HepG2 (cell line): ENCODE measurements at regions not wholly inside any gene's neighbourhood (a gene's known extent, or its start where the extent isn't known, plus 50 kb on each side); places are given as distances from the start of the nearest gene placed in this dataset.

Experiments
- CENPT ChIP-seq: sonication (generic); formaldehyde crosslinking; IDR thresholded peaks from 2 replicates; pipeline ENCODE4 v1.8.0; 2022; ENCODE audit warnings: low read depth, mild to moderate bottlenecking, moderate library complexity, missing genetic modification reagents
- HNF4A ChIP-seq: sonication (generic); formaldehyde crosslinking; IDR thresholded peaks from 2 replicates; pipeline ENCODE4 v1.4.0; 2020; ENCODE audit warnings: missing genetic modification reagents
- HNRNPUL1 ChIP-seq: fragments of 200-400 bp; formaldehyde crosslinking; IDR thresholded peaks from 2 replicates; pipeline ENCODE4 v1.6.1; 2017; ENCODE audit warnings: low read depth, mild to moderate bottlenecking, low read length, moderate library complexity
- MEF2D ChIP-seq: sonication (generic); formaldehyde crosslinking; IDR thresholded peaks from 2 replicates; pipeline ENCODE4 v1.5.1; 2020; ENCODE audit warnings: mild to moderate bottlenecking, missing genetic modification reagents
- REST ChIP-seq, 2 experiments: IDR thresholded peaks; 2 replicates each; pipeline ENCODE4 v1.6.1; 2011 to 2012; ENCODE audit warnings: low read length in 2 of 2, borderline replicate concordance in 1 of 2, low read depth in 1 of 2, mild to moderate bottlenecking in 1 of 2, moderate library complexity in 1 of 2
- ZBTB2 ChIP-seq: sonication (generic); formaldehyde crosslinking; IDR thresholded peaks from 2 replicates; pipeline ENCODE4 v1.8.0; 2022; ENCODE audit warnings: low read depth, missing genetic modification reagents
- ZFP37 ChIP-seq: sonication (generic); formaldehyde crosslinking; IDR thresholded peaks from 2 replicates; pipeline ENCODE4 v1.4.0; 2020; ENCODE audit warnings: missing genetic modification reagents, borderline replicate concordance
- ZNF20 ChIP-seq: sonication (generic); formaldehyde crosslinking; IDR thresholded peaks from 2 replicates; pipeline ENCODE4 v1.4.0; 2020; ENCODE audit warnings: mild to moderate bottlenecking, moderate library complexity, missing genetic modification reagents
- ZNF30 ChIP-seq: sonication (generic); formaldehyde crosslinking; IDR thresholded peaks from 2 replicates; pipeline ENCODE4 v1.5.0; 2020; ENCODE audit warnings: mild to moderate bottlenecking, missing genetic modification reagents
- ZNF724P ChIP-seq: sonication (generic); formaldehyde crosslinking; IDR thresholded peaks from 2 replicates; pipeline ENCODE4 v1.8.0; 2022; ENCODE audit warnings: missing genetic modification reagents, borderline replicate concordance
- ZNF891 ChIP-seq: sonication (generic); formaldehyde crosslinking; IDR thresholded peaks from 2 replicates; pipeline ENCODE4 v1.5.0; 2020; ENCODE audit warnings: mild to moderate bottlenecking, missing genetic modification reagents
- ZZZ3 ChIP-seq: sonication (generic); formaldehyde crosslinking; IDR thresholded peaks from 2 replicates; pipeline ENCODE4 v1.4.0; 2020; ENCODE audit warnings: missing genetic modification reagents, mild to moderate bottlenecking, borderline replicate concordance
- TF ChIP-seq, protein P1 (sequence below): conservative IDR thresholded peaks from 2 replicates; pipeline ENCODE4 v1.6.1; 2018; ENCODE audit warnings: missing genetic modification reagents
- TF ChIP-seq, protein P2 (sequence below): sonication (generic); formaldehyde crosslinking; IDR thresholded peaks from 2 replicates; pipeline ENCODE4 v1.4.0; 2020; ENCODE audit warnings: missing genetic modification reagents
- TF ChIP-seq, protein P3 (sequence below): sonication (generic); formaldehyde crosslinking; IDR thresholded peaks from 2 replicates; pipeline ENCODE4 v1.4.0; 2020; ENCODE audit warnings: missing genetic modification reagents
- TF ChIP-seq, protein P4 (sequence below): IDR thresholded peaks from 2 replicates; pipeline ENCODE4 v1.6.1; 2018; ENCODE audit warnings: missing genetic modification reagents

DNA sequence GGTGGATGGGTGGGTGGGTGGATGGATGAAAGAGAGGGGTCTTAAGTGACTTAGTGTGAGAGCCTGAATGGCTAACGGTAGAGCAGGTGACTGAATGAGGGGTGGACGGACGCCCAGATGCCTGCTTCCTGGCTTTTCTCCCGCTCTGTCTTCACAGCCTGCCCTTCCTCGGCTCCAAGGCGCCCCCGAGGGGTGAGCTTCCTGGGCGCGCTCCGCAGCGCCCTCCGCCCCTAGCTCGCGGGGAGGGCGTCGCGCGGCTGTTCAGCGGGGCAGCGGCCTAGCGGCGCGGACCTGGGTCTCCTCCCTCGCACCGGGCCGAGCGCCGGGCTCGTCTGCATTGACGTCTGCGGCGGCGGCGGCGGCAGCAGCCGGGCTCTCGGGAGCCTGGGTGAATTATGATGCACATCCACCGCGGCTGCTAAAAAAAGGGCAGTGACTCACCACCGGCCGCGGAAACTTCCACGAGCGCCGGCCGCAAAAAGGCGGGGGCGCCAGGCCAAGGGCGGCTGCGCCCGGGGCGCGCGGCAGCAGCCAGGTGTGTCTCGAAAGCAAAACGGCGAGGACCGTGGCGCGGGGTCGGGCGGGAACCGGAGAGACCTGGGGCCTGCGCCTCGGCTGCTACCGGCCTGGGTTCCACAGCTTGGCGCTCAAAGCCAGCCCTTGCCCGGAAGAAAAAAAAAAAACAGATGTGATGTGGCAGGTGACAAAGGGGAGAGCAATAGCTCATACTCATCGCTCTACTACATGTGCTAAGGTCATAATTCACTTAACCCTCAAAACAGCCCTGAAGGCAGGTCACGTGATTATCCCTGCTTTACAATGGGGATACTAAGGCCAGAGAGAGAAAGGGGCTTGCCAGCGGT lies 143.0 kb upstream of the ADRA1B start (continued):
- TF ChIP-seq HNRNPUL1, result no peak
- no peak for TF ChIP-seq MEF2D (CRISPR knock-in tag)
- no peak for TF ChIP-seq ZZZ3 (CRISPR knock-in tag)
- no peak for TF ChIP-seq ZNF30 (CRISPR knock-in tag)
- TF ChIP-seq ZNF20, result no peak
- TF ChIP-seq, protein P1, sequence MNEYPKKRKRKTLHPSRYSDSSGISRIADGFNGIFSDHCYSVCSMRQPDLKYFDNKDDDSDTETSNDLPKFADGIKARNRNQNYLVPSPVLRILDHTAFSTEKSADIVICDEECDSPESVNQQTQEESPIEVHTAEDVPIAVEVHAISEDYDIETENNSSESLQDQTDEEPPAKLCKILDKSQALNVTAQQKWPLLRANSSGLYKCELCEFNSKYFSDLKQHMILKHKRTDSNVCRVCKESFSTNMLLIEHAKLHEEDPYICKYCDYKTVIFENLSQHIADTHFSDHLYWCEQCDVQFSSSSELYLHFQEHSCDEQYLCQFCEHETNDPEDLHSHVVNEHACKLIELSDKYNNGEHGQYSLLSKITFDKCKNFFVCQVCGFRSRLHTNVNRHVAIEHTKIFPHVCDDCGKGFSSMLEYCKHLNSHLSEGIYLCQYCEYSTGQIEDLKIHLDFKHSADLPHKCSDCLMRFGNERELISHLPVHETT (CRISPR knock-in tag), result no peak
- no peak for TF ChIP-seq REST (IDR thresholded peaks at IDR 0.05; ENCODE audit: borderline replicate concordance in 1 of 2, low read depth in 1 of 2, low read length in 2 of 2)
- TF ChIP-seq, protein P2, sequence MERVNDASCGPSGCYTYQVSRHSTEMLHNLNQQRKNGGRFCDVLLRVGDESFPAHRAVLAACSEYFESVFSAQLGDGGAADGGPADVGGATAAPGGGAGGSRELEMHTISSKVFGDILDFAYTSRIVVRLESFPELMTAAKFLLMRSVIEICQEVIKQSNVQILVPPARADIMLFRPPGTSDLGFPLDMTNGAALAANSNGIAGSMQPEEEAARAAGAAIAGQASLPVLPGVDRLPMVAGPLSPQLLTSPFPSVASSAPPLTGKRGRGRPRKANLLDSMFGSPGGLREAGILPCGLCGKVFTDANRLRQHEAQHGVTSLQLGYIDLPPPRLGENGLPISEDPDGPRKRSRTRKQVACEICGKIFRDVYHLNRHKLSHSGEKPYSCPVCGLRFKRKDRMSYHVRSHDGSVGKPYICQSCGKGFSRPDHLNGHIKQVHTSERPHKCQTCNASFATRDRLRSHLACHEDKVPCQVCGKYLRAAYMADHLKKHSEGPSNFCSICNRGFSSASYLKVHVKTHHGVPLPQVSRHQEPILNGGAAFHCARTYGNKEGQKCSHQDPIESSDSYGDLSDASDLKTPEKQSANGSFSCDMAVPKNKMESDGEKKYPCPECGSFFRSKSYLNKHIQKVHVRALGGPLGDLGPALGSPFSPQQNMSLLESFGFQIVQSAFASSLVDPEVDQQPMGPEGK (CRISPR knock-in tag), result no peak
- no peak for TF ChIP-seq ZNF724P (CRISPR knock-in tag)
- TF ChIP-seq ZFP37 (CRISPR knock-in tag), result no peak
- TF ChIP-seq, protein P3, sequence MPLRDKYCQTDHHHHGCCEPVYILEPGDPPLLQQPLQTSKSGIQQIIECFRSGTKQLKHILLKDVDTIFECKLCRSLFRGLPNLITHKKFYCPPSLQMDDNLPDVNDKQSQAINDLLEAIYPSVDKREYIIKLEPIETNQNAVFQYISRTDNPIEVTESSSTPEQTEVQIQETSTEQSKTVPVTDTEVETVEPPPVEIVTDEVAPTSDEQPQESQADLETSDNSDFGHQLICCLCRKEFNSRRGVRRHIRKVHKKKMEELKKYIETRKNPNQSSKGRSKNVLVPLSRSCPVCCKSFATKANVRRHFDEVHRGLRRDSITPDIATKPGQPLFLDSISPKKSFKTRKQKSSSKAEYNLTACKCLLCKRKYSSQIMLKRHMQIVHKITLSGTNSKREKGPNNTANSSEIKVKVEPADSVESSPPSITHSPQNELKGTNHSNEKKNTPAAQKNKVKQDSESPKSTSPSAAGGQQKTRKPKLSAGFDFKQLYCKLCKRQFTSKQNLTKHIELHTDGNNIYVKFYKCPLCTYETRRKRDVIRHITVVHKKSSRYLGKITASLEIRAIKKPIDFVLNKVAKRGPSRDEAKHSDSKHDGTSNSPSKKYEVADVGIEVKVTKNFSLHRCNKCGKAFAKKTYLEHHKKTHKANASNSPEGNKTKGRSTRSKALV, result 0 out of 2 replicates have a peak, but pooled peaks have one; percentile 73
- no peak for TF ChIP-seq ZNF891 (CRISPR knock-in tag)
- no peak for TF ChIP-seq CENPT (CRISPR knock-in tag)
- no peak for TF ChIP-seq HNF4A (CRISPR knock-in tag)
- TF ChIP-seq, protein P4, sequence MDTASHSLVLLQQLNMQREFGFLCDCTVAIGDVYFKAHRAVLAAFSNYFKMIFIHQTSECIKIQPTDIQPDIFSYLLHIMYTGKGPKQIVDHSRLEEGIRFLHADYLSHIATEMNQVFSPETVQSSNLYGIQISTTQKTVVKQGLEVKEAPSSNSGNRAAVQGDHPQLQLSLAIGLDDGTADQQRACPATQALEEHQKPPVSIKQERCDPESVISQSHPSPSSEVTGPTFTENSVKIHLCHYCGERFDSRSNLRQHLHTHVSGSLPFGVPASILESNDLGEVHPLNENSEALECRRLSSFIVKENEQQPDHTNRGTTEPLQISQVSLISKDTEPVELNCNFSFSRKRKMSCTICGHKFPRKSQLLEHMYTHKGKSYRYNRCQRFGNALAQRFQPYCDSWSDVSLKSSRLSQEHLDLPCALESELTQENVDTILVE (CRISPR knock-in tag), result no peak
- no peak for TF ChIP-seq ZBTB2 (CRISPR knock-in tag)
